GM10248 (cell line): ENCODE measurements at regions not wholly inside any gene's neighbourhood (a gene's known extent, or its start where the extent isn't known, plus 50 kb on each side); places are given as distances from the start of the nearest gene placed in this dataset.
"Not testable (repeated sequence)": the region's sequence is repeated elsewhere in the genome, so short reads cannot be mapped to it uniquely, and the experiment has no call there.

ENCODE experiments used
- CTCF ChIA-PET: fragments of 300-600 bp; sonication (Branson Sonifier 250); formaldehyde crosslinking; extraction: SDS; loops from one replicate; lab custom pipeline; 2021; ENCODE audit warnings: antibody characterized with exemption; lab: Yijun Ruan, JAX
- POLR2A ChIA-PET: fragments of 350-650 bp; sonication (Branson Sonifier 250); formaldehyde crosslinking; extraction: SDS; loops from one replicate; lab custom pipeline; 2020; ENCODE audit warnings: antibody characterized with exemption; lab: Yijun Ruan, JAX
- DNase-seq: peaks from one replicate; pipeline ENCODE4 v3.0.0; 2012; ENCODE audit errors: extremely low spot score
- CTCF ChIP-seq: IDR thresholded peaks from 2 replicates; pipeline ENCODE4 v1.5.1; 2012; ENCODE audit warnings: mild to moderate bottlenecking, low read depth; ENCODE audit errors: extremely low read depth, missing control alignments, control extremely low read depth

GRCh38 chr3:170660139-170660538 lies 74.3 kb upstream of the SLC7A14 start:
- no peak for DNase-seq
- ChIA-PET POLR2A (no interaction called here), CTCF (no interaction called here)
- no peak for TF ChIP-seq CTCF

GRCh38 chr3:170657312-170657711 lies 71.4 kb upstream of the SLC7A14 start:
- TF ChIP-seq CTCF = no peak
- no peak for DNase-seq
- ChIA-PET CTCF (interaction anchor here (1.0 kb wide), 1 partner anchor 26 kb away, joined by 3 read pairs; no protein-coding TSS in a partner anchor), POLR2A (no interaction called here)

GRCh38 chr3:170656284-170656683 lies 70.4 kb upstream of the SLC7A14 start:
- DNase-seq = no peak
- ChIA-PET POLR2A (no interaction called here), CTCF (no interaction called here)
- TF ChIP-seq CTCF = no peak

- TF ChIP-seq CTCF = no peak
- ChIA-PET CTCF (no interaction called here), POLR2A (no interaction called here)
- DNase-seq = no peak
These were observed 67.9 kb upstream of the SLC7A14 start for GRCh38 chr3:170653801-170654200.

- no peak for DNase-seq
- POLR2A ChIA-PET = no interaction called here
- CTCF ChIA-PET = interaction anchor here (1.2 kb wide), 1 partner anchor 15 kb away, joined by 3 read pairs; no protein-coding TSS in a partner anchor
- TF ChIP-seq CTCF = no peak
These were observed 65.5 kb upstream of the SLC7A14 start for GRCh38 chr3:170651260-170651845.

GRCh38 chr3:170650557-170650956 lies 64.7 kb upstream of the SLC7A14 start:
- DNase-seq, POLR2A ChIA-PET: not testable (repeated sequence)
- CTCF ChIA-PET = interaction anchor here (1.2 kb wide), 1 partner anchor 14 kb away, joined by 3 read pairs; no protein-coding TSS in a partner anchor

- TF ChIP-seq CTCF = no peak
- DNase-seq = no peak
These were observed 58.8 kb upstream of the SLC7A14 start for GRCh38 chr3:170644711-170645110.

More at GRCh38 chr3:170644711-170645110, 58.8 kb upstream of the SLC7A14 start:
- CTCF ChIA-PET = no interaction called here
- POLR2A ChIA-PET = no interaction called here
